ENCODE measurements at regions not wholly inside any gene's neighbourhood (a gene's known extent, or its start where the extent isn't known, plus 50 kb on each side); places are given as distances from the start of the nearest gene placed in this dataset.

GRCh38 chr20:43863821-43864544, 50.7 kb upstream of the TOX2 start:
- DNase-seq, result no peak
- Histone ChIP-seq H3K36me3 (ENCODE audit: control insufficient read depth in 4 of 4, insufficient read depth in 4 of 4, low read length in 3 of 4) (no peaks in the 10 kb centered on the region), H3K4me1 (ENCODE audit: control extremely low read depth in 1 of 4, control insufficient read depth in 4 of 4, insufficient read depth in 4 of 4, low read length in 3 of 4) (no peaks in the 10 kb centered on the region), H3K9me3 (ENCODE audit: control extremely low read depth in 1 of 5, control insufficient read depth in 4 of 5, insufficient read depth in 2 of 5, low read depth in 1 of 5, low read length in 4 of 5) (no peaks in the 10 kb centered on the region), H3K27ac (ENCODE audit: insufficient read depth in 1 of 2, low read depth in 1 of 2, low read length in 2 of 2, poor library complexity in 1 of 2, severe bottlenecking in 2 of 2) (no peak overlapping the region), H3K4me3 (ENCODE audit: control insufficient read depth in 1 of 7, extremely low read depth in 1 of 7, insufficient read depth in 4 of 7, low read depth in 2 of 7, low read length in 6 of 7) (no peak overlapping the region), H3K27me3 (replicated peaks in 2 of 5; ENCODE audit: control insufficient read depth in 4 of 5, insufficient read depth in 5 of 5, low read length in 4 of 5) (peaks cover 0 to 17% (median 2%) of the 10 kb centered on the region in 5 experiments)
- CTCF ChIA-PET, result no interaction called here
- 90% methylated on average over 5 of the region's 10 CpGs for WGBS (ENCODE audit: insufficient coverage)
- POLR2A ChIA-PET, result no interaction called here

- CTCF ChIA-PET, result no interaction called here
- no peak overlapping the region for H3K4me3 ChIP-seq (ENCODE audit: control insufficient read depth in 1 of 7, extremely low read depth in 1 of 7, insufficient read depth in 4 of 7, low read depth in 2 of 7, low read length in 6 of 7)
- H3K4me1 ChIP-seq (ENCODE audit: control extremely low read depth in 1 of 4, control insufficient read depth in 4 of 4, insufficient read depth in 4 of 4, low read length in 3 of 4), result no peaks in the 10 kb centered on the region
- WGBS (ENCODE audit: insufficient coverage), result 87% methylated on average over 11 of the region's 12 CpGs
- no peaks in the 10 kb centered on the region for H3K36me3 ChIP-seq (ENCODE audit: control insufficient read depth in 4 of 4, insufficient read depth in 4 of 4, low read length in 3 of 4)
- POLR2A ChIA-PET, result no interaction called here
- peaks cover 0 to 17% (median 2%) of the 10 kb centered on the region in 5 experiments for H3K27me3 ChIP-seq (replicated peaks in 2 of 5; ENCODE audit: control insufficient read depth in 4 of 5, insufficient read depth in 5 of 5, low read length in 4 of 5)
- no peaks in the 10 kb centered on the region for H3K9me3 ChIP-seq (ENCODE audit: control extremely low read depth in 1 of 5, control insufficient read depth in 4 of 5, insufficient read depth in 2 of 5, low read depth in 1 of 5, low read length in 4 of 5)
- DNase-seq, result no peak
- no peak overlapping the region for H3K27ac ChIP-seq (ENCODE audit: insufficient read depth in 1 of 2, low read depth in 1 of 2, low read length in 2 of 2, poor library complexity in 1 of 2, severe bottlenecking in 2 of 2)
These were observed 51.3 kb upstream of the TOX2 start for GRCh38 chr20:43863330-43863729.

GRCh38 chr20:43862438-43862837, 52.2 kb upstream of the TOX2 start:
- CTCF ChIA-PET, result no interaction called here
- peaks cover 0 to under 1% (median 0%) of the 10 kb centered on the region in 5 experiments for H3K9me3 ChIP-seq (ENCODE audit: control extremely low read depth in 1 of 5, control insufficient read depth in 4 of 5, insufficient read depth in 2 of 5, low read depth in 1 of 5, low read length in 4 of 5)
- H3K36me3 ChIP-seq (ENCODE audit: control insufficient read depth in 4 of 4, insufficient read depth in 4 of 4, low read length in 3 of 4), result no peaks in the 10 kb centered on the region
- no peak overlapping the region for H3K4me3 ChIP-seq (ENCODE audit: control insufficient read depth in 1 of 7, extremely low read depth in 1 of 7, insufficient read depth in 4 of 7, low read depth in 2 of 7, low read length in 6 of 7)
- no peak overlapping the region for H3K27ac ChIP-seq (ENCODE audit: insufficient read depth in 1 of 2, low read depth in 1 of 2, low read length in 2 of 2, poor library complexity in 1 of 2, severe bottlenecking in 2 of 2)
- WGBS (ENCODE audit: insufficient coverage), result 54% methylated on average over 4 of the region's 4 CpGs
- POLR2A ChIA-PET, result no interaction called here
- H3K4me1 ChIP-seq (ENCODE audit: control extremely low read depth in 1 of 4, control insufficient read depth in 4 of 4, insufficient read depth in 4 of 4, low read length in 3 of 4), result no peaks in the 10 kb centered on the region
- H3K27me3 ChIP-seq (replicated peaks in 2 of 5; ENCODE audit: control insufficient read depth in 4 of 5, insufficient read depth in 5 of 5, low read length in 4 of 5), result peaks cover 1 to 17% (median 2%) of the 10 kb centered on the region in 5 experiments
- DNase-seq, result no peak

- peaks cover 0 to 5% (median 0%) of the 10 kb centered on the region in 5 experiments for H3K9me3 ChIP-seq (ENCODE audit: control extremely low read depth in 1 of 5, control insufficient read depth in 4 of 5, insufficient read depth in 2 of 5, low read depth in 1 of 5, low read length in 4 of 5)
- no peak overlapping the region for H3K27ac ChIP-seq (ENCODE audit: insufficient read depth in 1 of 2, low read depth in 1 of 2, low read length in 2 of 2, poor library complexity in 1 of 2, severe bottlenecking in 2 of 2)
- POLR2A ChIA-PET, result no interaction called here
- DNase-seq, result no peak
- H3K4me1 ChIP-seq (ENCODE audit: control extremely low read depth in 1 of 4, control insufficient read depth in 4 of 4, insufficient read depth in 4 of 4, low read length in 3 of 4), result no peaks in the 10 kb centered on the region
- CTCF ChIA-PET, result no interaction called here
- H3K36me3 ChIP-seq (ENCODE audit: control insufficient read depth in 4 of 4, insufficient read depth in 4 of 4, low read length in 3 of 4), result no peaks in the 10 kb centered on the region
- H3K27me3 ChIP-seq (replicated peaks in 2 of 5; ENCODE audit: control insufficient read depth in 4 of 5, insufficient read depth in 5 of 5, low read length in 4 of 5), result peaks cover 2 to 22% (median 4%) of the 10 kb centered on the region in 5 experiments
- WGBS (ENCODE audit: insufficient coverage), result 100% methylated on average over 1 of the region's 1 CpG
- no peak overlapping the region for H3K4me3 ChIP-seq (ENCODE audit: control insufficient read depth in 1 of 7, extremely low read depth in 1 of 7, insufficient read depth in 4 of 7, low read depth in 2 of 7, low read length in 6 of 7)
These were observed 54.7 kb upstream of the TOX2 start for GRCh38 chr20:43859994-43860393.

GRCh38 chr20:43857932-43858331, 56.7 kb upstream of the TOX2 start:
- Histone ChIP-seq H3K4me1 (ENCODE audit: control extremely low read depth in 1 of 4, control insufficient read depth in 4 of 4, insufficient read depth in 4 of 4, low read length in 3 of 4) (no peaks in the 10 kb centered on the region), H3K9me3 (ENCODE audit: control extremely low read depth in 1 of 5, control insufficient read depth in 4 of 5, insufficient read depth in 2 of 5, low read depth in 1 of 5, low read length in 4 of 5) (peaks cover 0 to 5% (median 0%) of the 10 kb centered on the region in 5 experiments), H3K36me3 (ENCODE audit: control insufficient read depth in 4 of 4, insufficient read depth in 4 of 4, low read length in 3 of 4) (no peaks in the 10 kb centered on the region), H3K4me3 (ENCODE audit: control insufficient read depth in 1 of 7, extremely low read depth in 1 of 7, insufficient read depth in 4 of 7, low read depth in 2 of 7, low read length in 6 of 7) (no peak overlapping the region), H3K27me3 (replicated peaks in 2 of 5; ENCODE audit: control insufficient read depth in 4 of 5, insufficient read depth in 5 of 5, low read length in 4 of 5) (peaks cover 2 to 9% (median 4%) of the 10 kb centered on the region in 5 experiments), H3K27ac (ENCODE audit: insufficient read depth in 1 of 2, low read depth in 1 of 2, low read length in 2 of 2, poor library complexity in 1 of 2, severe bottlenecking in 2 of 2) (no peak overlapping the region)
- CTCF ChIA-PET, result no interaction called here
- no peak for DNase-seq
- POLR2A ChIA-PET, result no interaction called here
- WGBS (ENCODE audit: insufficient coverage), result no CpG with 5 or more reads among the region's 1 CpG

GRCh38 chr20:43857127-43857526, 57.5 kb upstream of the TOX2 start:
- POLR2A ChIA-PET, result no interaction called here
- no peaks in the 10 kb centered on the region for H3K4me1 ChIP-seq (ENCODE audit: control extremely low read depth in 1 of 4, control insufficient read depth in 4 of 4, insufficient read depth in 4 of 4, low read length in 3 of 4)
- DNase-seq, result no peak
- peaks cover 0 to 5% (median 0%) of the 10 kb centered on the region in 5 experiments for H3K9me3 ChIP-seq (ENCODE audit: control extremely low read depth in 1 of 5, control insufficient read depth in 4 of 5, insufficient read depth in 2 of 5, low read depth in 1 of 5, low read length in 4 of 5)
- H3K36me3 ChIP-seq (ENCODE audit: control insufficient read depth in 4 of 4, insufficient read depth in 4 of 4, low read length in 3 of 4), result no peaks in the 10 kb centered on the region
- CTCF ChIA-PET, result no interaction called here
- peaks cover 2 to 6% (median 3%) of the 10 kb centered on the region in 5 experiments for H3K27me3 ChIP-seq (replicated peaks in 2 of 5; ENCODE audit: control insufficient read depth in 4 of 5, insufficient read depth in 5 of 5, low read length in 4 of 5)
- H3K4me3 ChIP-seq (ENCODE audit: control insufficient read depth in 1 of 7, extremely low read depth in 1 of 7, insufficient read depth in 4 of 7, low read depth in 2 of 7, low read length in 6 of 7), result no peak overlapping the region
- no peak overlapping the region for H3K27ac ChIP-seq (ENCODE audit: insufficient read depth in 1 of 2, low read depth in 1 of 2, low read length in 2 of 2, poor library complexity in 1 of 2, severe bottlenecking in 2 of 2)

GRCh38 chr20:43855803-43856202, 58.8 kb upstream of the TOX2 start:
- DNase-seq, result no peak
- Histone ChIP-seq H3K27ac (ENCODE audit: insufficient read depth in 1 of 2, low read depth in 1 of 2, low read length in 2 of 2, poor library complexity in 1 of 2, severe bottlenecking in 2 of 2) (no peak overlapping the region), H3K4me1 (ENCODE audit: control extremely low read depth in 1 of 4, control insufficient read depth in 4 of 4, insufficient read depth in 4 of 4, low read length in 3 of 4) (no peaks in the 10 kb centered on the region), H3K4me3 (ENCODE audit: control insufficient read depth in 1 of 7, extremely low read depth in 1 of 7, insufficient read depth in 4 of 7, low read depth in 2 of 7, low read length in 6 of 7) (no peak overlapping the region), H3K9me3 (ENCODE audit: control extremely low read depth in 1 of 5, control insufficient read depth in 4 of 5, insufficient read depth in 2 of 5, low read depth in 1 of 5, low read length in 4 of 5) (peaks cover 0 to 5% (median 0%) of the 10 kb centered on the region in 5 experiments), H3K36me3 (ENCODE audit: control insufficient read depth in 4 of 4, insufficient read depth in 4 of 4, low read length in 3 of 4) (no peaks in the 10 kb centered on the region), H3K27me3 (replicated peaks in 2 of 5; ENCODE audit: control insufficient read depth in 4 of 5, insufficient read depth in 5 of 5, low read length in 4 of 5) (peaks cover 0 to 6% (median 3%) of the 10 kb centered on the region in 5 experiments)
- CTCF ChIA-PET, result no interaction called here
- no CpG with 5 or more reads among the region's 1 CpG for WGBS (ENCODE audit: insufficient coverage)
- POLR2A ChIA-PET, result no interaction called here

Measured in common myeloid progenitor, CD34-positive (primary cell).